HepG2 (cell line): ENCODE measurements at regions not wholly inside any gene's neighbourhood (a gene's known extent, or its start where the extent isn't known, plus 50 kb on each side); places are given as distances from the start of the nearest gene placed in this dataset.

Source experiments
- ATAD3A ChIP-seq: sonication (generic); formaldehyde crosslinking; IDR thresholded peaks from 2 replicates; pipeline ENCODE4 v1.4.0; 2020; ENCODE audit warnings: missing genetic modification reagents
- NCOR1 ChIP-seq: fragments of 200-600 bp; sonication (generic); IDR thresholded peaks from 2 replicates; pipeline ENCODE4 v1.7.0; 2017; ENCODE audit warnings: antibody characterized with exemption, low read length, borderline replicate concordance
- NFE2L1 ChIP-seq: sonication (generic); formaldehyde crosslinking; IDR thresholded peaks from 2 replicates; pipeline ENCODE4 v1.4.0; 2020; ENCODE audit warnings: missing genetic modification reagents, mild to moderate bottlenecking, borderline replicate concordance
- RARG ChIP-seq: sonication (generic); formaldehyde crosslinking; IDR thresholded peaks from 2 replicates; pipeline ENCODE4 v1.4.0; 2020; ENCODE audit warnings: low read depth, mild to moderate bottlenecking, missing genetic modification reagents
- RFXAP ChIP-seq: sonication (generic); formaldehyde crosslinking; IDR thresholded peaks from 2 replicates; pipeline ENCODE4 v1.4.0; 2020; ENCODE audit warnings: missing genetic modification reagents, borderline replicate concordance
- TBL1XR1 ChIP-seq: fragments of 150-350 bp; IDR thresholded peaks from 2 replicates; pipeline ENCODE4 v1.6.1; 2014; ENCODE audit warnings: borderline replicate concordance, low read length; ENCODE audit not compliant: partially characterized antibody
- ZNF674 ChIP-seq: sonication (generic); formaldehyde crosslinking; IDR thresholded peaks from 2 replicates; pipeline ENCODE4 v1.5.0; 2020; ENCODE audit warnings: low read depth, mild to moderate bottlenecking, missing genetic modification reagents
- ZSCAN9 ChIP-seq: IDR thresholded peaks from 2 replicates; pipeline ENCODE4 v1.6.1; 2016; ENCODE audit warnings: borderline replicate concordance
- TF ChIP-seq, protein P1 (sequence below): IDR thresholded peaks from 2 replicates; pipeline ENCODE4 v1.6.1; 2016; ENCODE audit warnings: low read depth, borderline replicate concordance
- TF ChIP-seq, protein P2 (sequence below): IDR thresholded peaks from 2 replicates; pipeline ENCODE4 v1.6.1; 2016; ENCODE audit warnings: low read depth, missing genetic modification reagents, missing compliant biosample characterization
- TF ChIP-seq, protein P3 (sequence below), 2 experiments: sonication (generic) in 1 of 2; formaldehyde crosslinking in 1 of 2; IDR thresholded peaks; 2 replicates each; pipeline versions ENCODE4 v1.4.0 to v1.6.1; 2018 to 2020; ENCODE audit warnings: missing genetic modification reagents in 2 of 2, borderline replicate concordance in 1 of 2, low read depth in 1 of 2, mild to moderate bottlenecking in 1 of 2, missing biosample characterization in 1 of 2

DNA sequence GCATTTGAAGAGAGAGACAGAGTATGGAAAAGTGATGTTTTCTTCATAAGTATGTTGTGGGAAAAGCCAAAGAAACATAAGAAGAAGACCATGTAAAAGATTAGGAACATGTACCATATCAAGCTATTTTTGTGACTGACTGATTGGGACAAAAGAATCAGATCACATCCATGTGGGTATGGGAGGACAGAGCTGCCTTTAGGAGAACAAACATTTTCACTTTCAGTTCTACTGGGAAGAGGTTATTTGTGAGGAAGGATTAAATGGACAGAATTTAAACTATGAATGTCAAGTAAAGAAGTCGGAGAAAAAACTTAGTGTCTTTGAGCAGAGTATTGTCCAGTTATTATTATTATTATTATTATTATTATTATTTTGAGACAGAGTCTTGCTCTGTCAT, 124.4 kb upstream of the HCRTR2 start (continued):
- TF ChIP-seq, protein P1, sequence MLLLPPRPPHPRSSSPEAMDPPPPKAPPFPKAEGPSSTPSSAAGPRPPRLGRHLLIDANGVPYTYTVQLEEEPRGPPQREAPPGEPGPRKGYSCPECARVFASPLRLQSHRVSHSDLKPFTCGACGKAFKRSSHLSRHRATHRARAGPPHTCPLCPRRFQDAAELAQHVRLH (CRISPR knock-in tag): no peak
- TF ChIP-seq ZNF674 (CRISPR knock-in tag) (no peak), ZSCAN9 (CRISPR knock-in tag) (no peak), ATAD3A (CRISPR knock-in tag) (no peak), RARG (no peak), RFXAP (no peak), TBL1XR1 (no peak), NCOR1 (no peak), NFE2L1 (no peak)
- TF ChIP-seq, protein P2, sequence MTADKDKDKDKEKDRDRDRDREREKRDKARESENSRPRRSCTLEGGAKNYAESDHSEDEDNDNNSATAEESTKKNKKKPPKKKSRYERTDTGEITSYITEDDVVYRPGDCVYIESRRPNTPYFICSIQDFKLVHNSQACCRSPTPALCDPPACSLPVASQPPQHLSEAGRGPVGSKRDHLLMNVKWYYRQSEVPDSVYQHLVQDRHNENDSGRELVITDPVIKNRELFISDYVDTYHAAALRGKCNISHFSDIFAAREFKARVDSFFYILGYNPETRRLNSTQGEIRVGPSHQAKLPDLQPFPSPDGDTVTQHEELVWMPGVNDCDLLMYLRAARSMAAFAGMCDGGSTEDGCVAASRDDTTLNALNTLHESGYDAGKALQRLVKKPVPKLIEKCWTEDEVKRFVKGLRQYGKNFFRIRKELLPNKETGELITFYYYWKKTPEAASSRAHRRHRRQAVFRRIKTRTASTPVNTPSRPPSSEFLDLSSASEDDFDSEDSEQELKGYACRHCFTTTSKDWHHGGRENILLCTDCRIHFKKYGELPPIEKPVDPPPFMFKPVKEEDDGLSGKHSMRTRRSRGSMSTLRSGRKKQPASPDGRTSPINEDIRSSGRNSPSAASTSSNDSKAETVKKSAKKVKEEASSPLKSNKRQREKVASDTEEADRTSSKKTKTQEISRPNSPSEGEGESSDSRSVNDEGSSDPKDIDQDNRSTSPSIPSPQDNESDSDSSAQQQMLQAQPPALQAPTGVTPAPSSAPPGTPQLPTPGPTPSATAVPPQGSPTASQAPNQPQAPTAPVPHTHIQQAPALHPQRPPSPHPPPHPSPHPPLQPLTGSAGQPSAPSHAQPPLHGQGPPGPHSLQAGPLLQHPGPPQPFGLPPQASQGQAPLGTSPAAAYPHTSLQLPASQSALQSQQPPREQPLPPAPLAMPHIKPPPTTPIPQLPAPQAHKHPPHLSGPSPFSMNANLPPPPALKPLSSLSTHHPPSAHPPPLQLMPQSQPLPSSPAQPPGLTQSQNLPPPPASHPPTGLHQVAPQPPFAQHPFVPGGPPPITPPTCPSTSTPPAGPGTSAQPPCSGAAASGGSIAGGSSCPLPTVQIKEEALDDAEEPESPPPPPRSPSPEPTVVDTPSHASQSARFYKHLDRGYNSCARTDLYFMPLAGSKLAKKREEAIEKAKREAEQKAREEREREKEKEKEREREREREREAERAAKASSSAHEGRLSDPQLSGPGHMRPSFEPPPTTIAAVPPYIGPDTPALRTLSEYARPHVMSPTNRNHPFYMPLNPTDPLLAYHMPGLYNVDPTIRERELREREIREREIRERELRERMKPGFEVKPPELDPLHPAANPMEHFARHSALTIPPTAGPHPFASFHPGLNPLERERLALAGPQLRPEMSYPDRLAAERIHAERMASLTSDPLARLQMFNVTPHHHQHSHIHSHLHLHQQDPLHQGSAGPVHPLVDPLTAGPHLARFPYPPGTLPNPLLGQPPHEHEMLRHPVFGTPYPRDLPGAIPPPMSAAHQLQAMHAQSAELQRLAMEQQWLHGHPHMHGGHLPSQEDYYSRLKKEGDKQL (CRISPR knock-in tag): no peak
- TF ChIP-seq, protein P3, sequence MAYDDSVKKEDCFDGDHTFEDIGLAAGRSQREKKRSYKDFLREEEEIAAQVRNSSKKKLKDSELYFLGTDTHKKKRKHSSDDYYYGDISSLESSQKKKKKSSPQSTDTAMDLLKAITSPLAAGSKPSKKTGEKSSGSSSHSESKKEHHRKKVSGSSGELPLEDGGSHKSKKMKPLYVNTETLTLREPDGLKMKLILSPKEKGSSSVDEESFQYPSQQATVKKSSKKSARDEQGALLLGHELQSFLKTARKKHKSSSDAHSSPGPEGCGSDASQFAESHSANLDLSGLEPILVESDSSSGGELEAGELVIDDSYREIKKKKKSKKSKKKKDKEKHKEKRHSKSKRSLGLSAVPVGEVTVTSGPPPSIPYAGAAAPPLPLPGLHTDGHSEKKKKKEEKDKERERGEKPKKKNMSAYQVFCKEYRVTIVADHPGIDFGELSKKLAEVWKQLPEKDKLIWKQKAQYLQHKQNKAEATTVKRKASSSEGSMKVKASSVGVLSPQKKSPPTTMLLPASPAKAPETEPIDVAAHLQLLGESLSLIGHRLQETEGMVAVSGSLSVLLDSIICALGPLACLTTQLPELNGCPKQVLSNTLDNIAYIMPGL (CRISPR knock-in tag; IDR thresholded peaks at IDR 0.05; ENCODE audit: borderline replicate concordance in 1 of 2, low read depth in 1 of 2): no peak
- TF ChIP-seq, all 625 proteins: peak for 0
